NCI-H526 (cell line): ENCODE measurements at regions not wholly inside any gene's neighbourhood (a gene's known extent, or its start where the extent isn't known, plus 50 kb on each side); places are given as distances from the start of the nearest gene placed in this dataset.

Source experiments
- DNase-seq, 2 experiments: peaks; one replicate each; lab custom pipeline; 2025; lab: John Stamatoyannopoulos, UW

DNA sequence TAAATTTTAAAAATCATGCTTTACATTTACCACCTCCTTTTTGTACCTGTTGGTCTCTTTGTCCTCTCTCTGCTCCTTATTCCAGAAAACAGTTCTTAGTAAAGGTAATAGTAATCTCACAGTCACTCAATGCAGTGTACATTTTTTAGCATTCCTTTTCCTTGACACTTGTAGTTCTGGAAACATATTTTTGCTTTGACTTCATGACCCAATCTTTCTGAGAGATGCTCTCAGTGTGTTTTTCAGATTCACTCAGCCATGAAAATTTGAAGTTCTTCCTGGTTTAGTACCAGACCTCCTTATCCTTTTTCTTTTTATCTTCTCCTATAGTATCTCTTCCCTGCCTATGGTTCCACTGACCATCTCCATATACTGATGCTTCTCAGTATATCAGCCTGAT lies 747.5 kb upstream of the ZEB2 start:
- DNase-seq: no peak

GRCh38 chr2:145265244-145265643 lies 745.3 kb upstream of the ZEB2 start:
- no peak for DNase-seq

- no peak for DNase-seq
These were observed 740.8 kb upstream of the ZEB2 start for GRCh38 chr2:145260674-145261073.

DNA sequence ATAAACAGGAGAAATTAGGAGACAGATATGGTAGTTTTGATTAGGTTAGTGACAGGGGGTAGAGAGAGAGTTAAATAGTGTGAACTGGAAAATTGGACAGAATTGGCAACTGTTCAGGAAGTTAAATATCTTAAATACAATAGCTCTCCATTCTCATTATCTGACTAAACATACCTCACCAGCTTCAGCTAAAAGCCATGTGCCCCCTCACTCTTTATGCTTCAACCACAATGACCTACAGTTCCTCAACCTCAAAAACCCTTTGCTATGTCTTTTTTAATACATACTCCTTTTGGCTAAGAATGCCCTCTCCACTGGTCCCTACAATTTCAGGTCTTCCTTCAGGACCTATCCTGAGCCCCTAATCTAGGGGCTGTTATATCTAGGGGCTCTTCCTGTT lies 740.2 kb upstream of the ZEB2 start:
- no peak for DNase-seq

- no peak for DNase-seq
These were observed 739.1 kb upstream of the ZEB2 start for GRCh38 chr2:145258903-145259579.

DNA sequence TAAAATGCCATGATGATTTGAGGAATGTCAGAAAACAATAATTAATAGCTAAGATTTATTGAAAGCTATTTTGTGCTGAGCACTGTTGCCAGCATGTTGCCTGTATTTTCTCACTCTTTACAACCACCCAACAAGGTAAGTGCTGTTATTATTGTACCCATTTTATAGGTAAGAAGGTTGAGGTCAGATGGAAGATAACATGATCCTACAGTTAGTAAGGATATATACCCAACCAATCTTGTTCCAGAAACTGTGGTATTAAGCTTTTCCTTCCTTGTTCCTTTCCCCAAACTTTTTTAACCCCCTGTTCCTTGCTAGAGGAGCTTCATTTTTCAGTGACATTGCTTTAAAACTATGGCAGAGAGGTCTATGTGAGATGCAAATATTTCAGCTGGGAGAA lies 738.0 kb upstream of the ZEB2 start:
- DNase-seq: no peak

- DNase-seq: peak; percentile 22 to 63
These were observed 736.6 kb upstream of the ZEB2 start for GRCh38 chr2:145256551-145256950.

- DNase-seq: no peak
These were observed 734.4 kb upstream of the ZEB2 start for GRCh38 chr2:145254291-145254690.

DNA sequence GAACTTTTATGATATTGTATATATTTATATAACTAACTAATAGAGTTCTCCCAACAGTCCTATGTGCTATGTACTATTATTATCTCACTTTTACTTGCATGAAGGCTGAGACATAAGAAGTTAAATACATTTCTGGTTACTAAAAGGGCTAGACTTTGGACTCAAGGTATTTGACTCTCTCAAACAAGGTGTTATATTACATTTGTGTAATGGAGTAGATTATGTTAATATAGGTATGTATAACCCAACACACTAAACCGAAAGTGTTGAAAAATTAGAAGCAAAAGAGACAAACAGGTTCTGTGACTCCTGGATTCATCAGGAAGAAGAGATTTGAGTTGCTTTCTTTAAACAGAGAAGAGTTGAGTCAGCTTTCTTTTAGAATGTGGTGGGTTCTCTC lies 733.6 kb upstream of the ZEB2 start:
- DNase-seq: peak; percentile 44 to 56

- no peak for DNase-seq
These were observed 725.5 kb upstream of the ZEB2 start for GRCh38 chr2:145245268-145245870.

DNA sequence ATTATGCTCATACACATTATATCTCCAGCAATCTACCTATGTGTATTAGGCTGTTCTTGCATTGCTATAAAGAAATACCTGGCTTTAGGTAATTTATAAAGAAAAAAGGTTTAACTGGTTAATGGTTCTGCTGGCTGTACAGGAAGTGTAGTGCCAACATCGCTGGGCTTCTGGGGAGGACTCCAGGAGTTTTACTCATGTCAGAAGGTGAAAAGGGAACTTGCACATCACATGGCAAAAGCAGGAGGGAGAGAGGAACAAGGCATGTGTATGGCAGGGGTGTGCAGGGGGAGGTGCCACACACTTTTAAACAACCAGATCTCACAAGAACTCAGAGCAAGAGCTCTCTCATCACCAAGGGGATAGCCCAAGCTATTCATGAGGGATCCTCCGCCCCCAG lies 715.4 kb upstream of the ZEB2 start:
- DNase-seq: no peak

DNA sequence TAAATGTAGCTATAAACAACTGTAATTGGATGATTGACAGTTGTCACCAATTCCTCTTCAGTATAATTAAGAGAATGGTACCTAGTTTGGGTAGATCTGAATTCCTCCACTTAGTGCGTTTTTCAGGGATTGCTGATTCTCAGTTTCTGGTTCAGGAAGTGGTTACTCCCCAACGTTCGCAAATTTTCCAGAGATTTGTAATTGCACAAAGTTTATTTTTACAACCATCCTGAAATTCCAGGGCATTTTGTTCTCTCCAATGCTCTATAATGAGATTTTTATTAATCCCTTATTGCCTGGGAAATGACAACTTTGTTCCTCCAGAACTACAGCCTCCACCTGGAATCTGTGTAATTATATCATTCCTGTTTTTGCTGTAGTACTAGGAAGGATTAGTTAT lies 710.6 kb upstream of the ZEB2 start:
- no peak for DNase-seq

DNA sequence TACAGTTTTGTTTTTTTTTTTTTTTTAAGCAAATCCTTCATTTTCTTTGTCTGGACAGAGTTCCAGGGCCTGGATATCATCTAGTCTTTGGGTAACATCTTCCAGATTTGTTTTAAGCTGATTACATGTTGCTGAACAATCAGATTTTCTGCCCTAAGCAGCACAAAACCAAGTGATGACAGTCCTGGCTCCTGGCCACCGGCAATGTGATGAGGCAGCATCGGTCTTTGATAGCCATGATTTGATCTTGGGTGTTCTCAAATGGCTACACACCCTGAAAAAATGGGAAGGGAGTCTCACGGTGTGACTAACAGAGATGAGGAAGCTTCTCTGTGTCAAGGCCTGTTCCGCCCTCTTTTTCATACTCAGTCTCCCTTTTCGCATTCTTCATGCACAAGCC lies 708.6 kb upstream of the ZEB2 start:
- no peak for DNase-seq

DNA sequence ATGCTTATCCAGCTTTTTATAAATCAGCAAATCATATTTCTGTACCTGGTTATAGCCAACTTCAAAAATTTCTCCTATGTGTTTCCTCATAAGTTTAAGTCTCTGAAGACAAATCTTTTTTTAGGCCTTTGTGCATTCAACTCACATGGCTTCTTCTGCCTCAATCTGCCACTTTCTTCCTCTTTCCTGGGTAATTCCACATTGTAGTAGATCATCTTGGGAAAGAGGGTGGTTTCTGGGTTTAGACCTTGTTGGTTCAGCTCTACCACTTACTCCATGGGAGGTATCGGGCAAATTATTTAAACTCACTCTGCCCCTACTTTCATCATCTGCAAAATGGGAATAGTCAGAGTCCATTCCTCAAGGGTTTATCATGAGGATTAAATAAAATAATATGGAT lies 707.0 kb upstream of the ZEB2 start:
- no peak for DNase-seq

DNA sequence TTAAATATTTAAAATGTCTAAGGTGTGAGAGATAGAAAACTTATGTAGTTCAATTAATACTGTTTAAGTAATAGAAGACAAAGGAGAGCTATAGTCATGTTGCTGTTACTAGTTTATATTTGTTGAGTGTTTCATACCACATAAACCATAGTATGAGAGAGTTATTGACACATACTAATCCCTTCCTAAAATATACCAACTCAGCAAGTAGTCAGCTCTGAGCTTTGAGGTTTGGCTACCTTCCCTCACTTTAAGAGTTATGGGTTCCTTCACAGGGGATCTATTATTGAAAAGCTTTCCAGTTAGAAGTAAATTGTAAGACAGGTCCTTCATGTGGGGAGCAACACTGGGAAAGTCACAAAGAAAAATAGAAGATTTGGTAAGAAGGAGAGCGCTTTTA lies 701.6 kb upstream of the ZEB2 start:
- no peak for DNase-seq

DNA sequence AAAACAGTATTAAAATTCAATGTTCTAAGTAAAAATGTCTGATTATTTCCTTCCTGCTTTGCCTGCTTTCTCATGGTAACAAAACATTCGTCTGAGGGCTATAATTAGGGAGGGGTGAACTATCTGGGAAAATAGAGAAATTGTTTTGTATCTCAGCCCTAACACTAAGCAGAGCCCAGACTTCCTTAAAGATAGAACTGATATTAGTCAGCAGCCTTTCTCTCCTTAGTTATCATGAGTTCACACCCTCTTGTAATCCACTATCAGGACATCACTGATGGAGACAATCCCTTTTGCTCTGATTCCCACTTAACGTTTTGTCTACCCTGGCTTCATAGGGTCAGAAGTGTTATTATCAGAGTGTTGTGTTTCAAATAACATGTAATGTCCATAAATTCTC lies 701.1 kb upstream of the ZEB2 start:
- no peak for DNase-seq

DNA sequence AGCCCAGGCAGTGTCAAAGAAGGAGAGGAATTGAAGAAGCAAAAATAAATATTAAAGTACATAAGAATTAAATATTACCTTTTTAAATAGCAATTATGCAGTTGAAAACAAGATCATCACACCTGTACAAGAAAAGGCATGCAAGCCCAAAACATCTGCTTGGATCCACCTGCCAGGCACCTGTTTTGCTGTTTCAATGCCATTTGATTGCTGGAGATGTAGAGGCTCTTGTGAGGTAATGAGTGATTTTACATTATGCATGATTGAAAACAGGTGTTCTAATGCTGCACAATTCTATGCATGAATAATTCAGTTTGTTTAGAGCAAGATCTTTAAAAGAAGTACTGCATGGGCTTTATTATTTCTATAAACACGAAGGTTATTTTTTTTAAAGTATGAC lies 700.6 kb upstream of the ZEB2 start:
- DNase-seq: no peak

DNA sequence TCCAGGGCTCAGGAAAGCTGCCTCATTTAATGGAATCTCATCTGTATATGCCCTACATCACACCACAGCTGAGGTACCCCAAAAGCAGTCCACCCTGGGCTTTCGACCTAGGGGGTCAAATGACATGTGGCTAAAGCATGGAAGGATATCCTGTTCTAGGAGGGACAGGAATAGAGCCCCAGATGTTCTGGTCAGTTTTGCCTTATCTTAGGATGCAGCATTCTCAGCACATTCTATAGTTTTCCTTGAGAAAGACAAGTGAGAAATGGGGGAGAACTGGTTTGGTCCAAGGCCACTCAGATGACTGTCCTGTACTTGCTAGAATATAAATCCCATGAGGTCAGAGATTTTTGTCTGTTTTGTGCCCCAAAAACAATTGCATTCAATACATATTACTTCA lies 688.0 kb upstream of the ZEB2 start:
- no peak for DNase-seq

DNA sequence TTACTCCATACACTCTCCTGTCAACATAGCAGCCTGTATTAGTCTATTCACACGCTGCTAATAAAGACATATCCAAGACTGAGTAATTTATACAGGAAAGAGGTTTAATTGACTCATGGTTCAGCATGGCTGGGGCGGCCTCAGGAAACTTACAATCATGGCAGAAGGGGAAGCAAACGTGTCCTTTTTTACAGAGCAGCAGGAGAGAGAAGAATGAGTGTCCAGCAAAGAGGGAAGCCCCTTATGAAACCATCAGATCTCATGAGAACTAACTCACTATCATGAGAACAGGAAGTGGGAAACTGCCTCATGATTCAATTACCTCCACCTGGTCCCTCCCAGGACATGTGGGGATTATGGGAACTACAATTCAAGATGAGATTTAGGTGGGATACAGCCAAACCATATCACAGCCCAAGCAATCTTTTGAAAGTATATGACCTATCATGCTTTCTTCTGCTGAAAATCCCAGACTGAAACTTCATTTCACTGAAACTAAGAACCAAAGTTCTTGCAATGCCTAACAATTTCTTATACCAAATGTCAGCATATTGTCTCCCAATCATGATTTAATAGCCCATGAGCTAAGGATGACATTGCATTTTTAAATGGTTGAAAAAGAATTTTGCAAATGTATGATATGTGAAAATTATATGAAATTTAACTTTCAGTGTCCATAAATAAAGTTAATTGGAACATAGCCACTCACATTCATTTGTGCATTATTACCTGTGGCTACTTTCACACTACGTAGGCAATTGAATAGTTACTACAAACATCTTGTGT lies 686.8 kb upstream of the ZEB2 start:
- DNase-seq: no peak

- no peak for DNase-seq
These were observed 684.0 kb upstream of the ZEB2 start for GRCh38 chr2:145203891-145204290.

DNA sequence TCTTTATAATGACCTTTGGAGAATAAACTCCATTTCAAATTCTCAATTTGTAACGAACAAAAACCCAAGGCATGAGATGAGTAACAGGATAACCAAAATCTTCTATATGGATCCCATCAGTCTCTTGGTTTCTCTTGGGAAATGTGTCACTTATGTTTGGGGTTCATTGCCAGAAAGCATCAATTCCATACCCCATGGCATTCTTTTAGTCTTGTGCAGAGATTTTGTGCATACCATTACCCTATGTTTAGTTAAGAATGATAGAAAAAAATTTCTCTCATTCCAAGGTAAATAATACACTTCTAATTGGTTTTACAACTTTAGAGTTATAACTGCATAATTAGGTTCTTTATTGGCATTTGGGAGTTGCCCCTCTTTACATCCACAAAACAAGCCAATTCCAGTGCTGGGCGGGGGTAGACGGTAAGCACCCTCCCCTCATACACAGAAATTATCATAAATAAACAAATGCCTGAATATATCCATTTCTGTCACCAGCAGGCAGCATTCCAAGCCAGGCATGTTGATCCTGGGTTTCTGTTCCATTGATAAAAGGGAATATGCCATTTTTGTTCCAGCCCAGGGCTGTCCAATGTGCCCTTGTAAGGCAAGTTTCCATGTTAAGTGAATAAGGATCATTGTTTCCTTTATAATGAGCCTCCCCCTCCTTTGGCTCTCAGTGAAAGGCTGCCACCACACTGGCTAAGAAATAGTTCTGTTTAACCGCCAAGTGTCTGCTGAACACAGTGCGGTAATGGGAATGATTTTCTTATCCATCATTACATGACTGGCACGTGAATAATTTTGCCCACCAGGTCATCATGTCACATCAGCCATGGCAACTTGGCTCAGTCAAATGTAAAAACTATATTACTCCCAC lies 680.1 kb upstream of the ZEB2 start:
- DNase-seq: no peak

DNA sequence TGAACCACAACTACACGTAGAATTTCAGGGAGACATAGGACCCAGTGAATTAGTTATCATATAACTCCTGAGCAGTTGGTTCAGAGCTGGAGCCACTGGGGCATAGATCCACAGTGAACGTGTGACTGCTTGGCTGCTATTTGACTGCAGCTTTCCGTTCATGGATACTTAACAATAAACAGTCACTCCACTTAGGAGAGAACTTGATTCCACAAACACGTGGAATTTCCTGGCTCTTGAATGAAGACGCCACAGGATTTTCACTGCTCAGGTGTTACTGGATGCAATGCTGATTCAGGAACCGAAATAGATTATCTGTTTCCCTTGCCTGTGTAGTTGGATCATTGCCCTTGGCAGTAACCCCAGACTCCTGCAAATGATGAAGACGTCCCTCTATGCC lies 679.1 kb upstream of the ZEB2 start:
- no peak for DNase-seq
